Loucy (cell line): ENCODE measurements at regions not wholly inside any gene's neighbourhood (a gene's known extent, or its start where the extent isn't known, plus 50 kb on each side); places are given as distances from the start of the nearest gene placed in this dataset.

ENCODE experiments used
- H2AFZ ChIP-seq: fragments of 200-600 bp; sonication (generic); 2 replicates; pipeline ENCODE4 v1.6.0; 2016; ENCODE audit warnings: antibody characterized with exemption, mild to moderate bottlenecking, low read length, moderate library complexity
- H3F3A ChIP-seq: fragments of 200-600 bp; 2 replicates; pipeline ENCODE4 v1.6.0; 2016; ENCODE audit warnings: antibody characterized with exemption, low read depth, mild to moderate bottlenecking
- H3K27me3 ChIP-seq: fragments of 200-600 bp; sonication (generic); 2 replicates; pipeline ENCODE4 v1.6.1; 2014; ENCODE audit warnings: low read length, mild to moderate bottlenecking; ENCODE audit not compliant: insufficient read depth, poor library complexity, severe bottlenecking
- H3K36me3 ChIP-seq: fragments of 200-600 bp; sonication (generic); 2 replicates; pipeline ENCODE4 v1.6.1; 2016; ENCODE audit warnings: low read length; ENCODE audit not compliant: insufficient read depth
- H3K4me1 ChIP-seq: fragments of 200-600 bp; sonication (generic); 2 replicates; pipeline ENCODE4 v1.5.1; 2014; ENCODE audit warnings: low read length, mild to moderate bottlenecking; ENCODE audit not compliant: insufficient read depth, poor library complexity, severe bottlenecking
- H3K4me2 ChIP-seq: fragments of 200-600 bp; sonication (generic); 2 replicates; pipeline ENCODE4 v1.6.0; 2014; ENCODE audit warnings: antibody characterized with exemption, low read length, low read depth, mild to moderate bottlenecking; ENCODE audit not compliant: poor library complexity, severe bottlenecking
- H3K4me3 ChIP-seq: fragments of 200-600 bp; sonication (generic); 2 replicates; pipeline ENCODE4 v1.5.1; 2014; ENCODE audit warnings: low read length, mild to moderate bottlenecking, mixed read lengths; ENCODE audit not compliant: poor library complexity, severe bottlenecking
- H3K79me2 ChIP-seq: fragments of 200-600 bp; sonication (generic); 2 replicates; pipeline ENCODE4 v1.6.1; 2014; ENCODE audit warnings: low read length; ENCODE audit not compliant: insufficient read depth
- H3K9ac ChIP-seq: fragments of 200-600 bp; sonication (generic); 2 replicates; pipeline ENCODE4 v1.6.0; 2014; ENCODE audit warnings: mild to moderate bottlenecking, low read depth, low read length, moderate library complexity; ENCODE audit not compliant: poor library complexity, severe bottlenecking
- H3K9me2 ChIP-seq: fragments of 200-600 bp; sonication (generic); replicated peaks from 2 replicates; pipeline ENCODE4 v1.6.1; 2016; ENCODE audit warnings: low read depth, low read length, mixed read lengths
- H3K9me3 ChIP-seq: fragments of 200-600 bp; sonication (generic); 2 replicates; pipeline ENCODE4 v1.6.1; 2014; ENCODE audit warnings: mild to moderate bottlenecking, antibody characterized with exemption, low read length, low read depth; ENCODE audit not compliant: insufficient read depth
- H4K20me1 ChIP-seq: fragments of 200-600 bp; sonication (generic); 2 replicates; pipeline ENCODE4 v1.6.0; 2014; ENCODE audit warnings: antibody characterized with exemption, low read length, mild to moderate bottlenecking; ENCODE audit not compliant: insufficient read depth, poor library complexity, severe bottlenecking
- EZH2phosphoT487 ChIP-seq: fragments of 200-600 bp; IDR thresholded peaks from 2 replicates; pipeline ENCODE4 v1.6.1; 2018; ENCODE audit warnings: antibody characterized with exemption, mild to moderate bottlenecking, moderate library complexity, borderline replicate concordance
- TF ChIP-seq, protein P1 (sequence below): fragments of 200-600 bp; sonication (generic); conservative IDR thresholded peaks from 2 replicates; pipeline ENCODE4 v1.5.1; 2014; ENCODE audit warnings: mild to moderate bottlenecking, antibody characterized with exemption, low read length

DNA sequence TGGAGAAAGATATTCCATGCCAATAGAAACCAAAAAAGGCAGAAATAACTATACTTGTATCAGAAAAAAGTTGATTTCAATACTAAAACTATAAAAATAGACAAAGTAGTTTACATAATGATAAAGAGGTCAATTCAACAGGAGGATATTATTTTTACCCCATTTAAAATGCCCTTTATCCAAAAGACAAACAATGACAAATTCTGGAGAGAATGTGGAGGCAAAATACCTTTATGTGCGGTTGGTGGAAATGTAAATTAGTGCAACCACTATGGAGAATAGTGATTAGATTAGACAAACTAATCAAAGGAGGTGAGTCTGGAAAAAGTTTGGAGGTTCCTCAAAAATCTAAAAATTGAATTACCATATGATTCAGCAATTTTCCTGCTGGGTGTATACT, 1262.3 kb downstream of the GRIK2 start:
- H3K4me3 ChIP-seq: no peak overlapping the region
- no peak overlapping the region for H3K9ac ChIP-seq
- H4K20me1 ChIP-seq: no peaks in the 10 kb centered on the region
- no peaks in the 10 kb centered on the region for H3F3A ChIP-seq
- H3K4me1 ChIP-seq: no peaks in the 10 kb centered on the region
- H3K36me3 ChIP-seq: no peaks in the 10 kb centered on the region
- H3K4me2 ChIP-seq: no peak overlapping the region
- H3K79me2 ChIP-seq: no peaks in the 10 kb centered on the region
- no peak for TF ChIP-seq EZH2phosphoT487
- TF ChIP-seq, protein P1, sequence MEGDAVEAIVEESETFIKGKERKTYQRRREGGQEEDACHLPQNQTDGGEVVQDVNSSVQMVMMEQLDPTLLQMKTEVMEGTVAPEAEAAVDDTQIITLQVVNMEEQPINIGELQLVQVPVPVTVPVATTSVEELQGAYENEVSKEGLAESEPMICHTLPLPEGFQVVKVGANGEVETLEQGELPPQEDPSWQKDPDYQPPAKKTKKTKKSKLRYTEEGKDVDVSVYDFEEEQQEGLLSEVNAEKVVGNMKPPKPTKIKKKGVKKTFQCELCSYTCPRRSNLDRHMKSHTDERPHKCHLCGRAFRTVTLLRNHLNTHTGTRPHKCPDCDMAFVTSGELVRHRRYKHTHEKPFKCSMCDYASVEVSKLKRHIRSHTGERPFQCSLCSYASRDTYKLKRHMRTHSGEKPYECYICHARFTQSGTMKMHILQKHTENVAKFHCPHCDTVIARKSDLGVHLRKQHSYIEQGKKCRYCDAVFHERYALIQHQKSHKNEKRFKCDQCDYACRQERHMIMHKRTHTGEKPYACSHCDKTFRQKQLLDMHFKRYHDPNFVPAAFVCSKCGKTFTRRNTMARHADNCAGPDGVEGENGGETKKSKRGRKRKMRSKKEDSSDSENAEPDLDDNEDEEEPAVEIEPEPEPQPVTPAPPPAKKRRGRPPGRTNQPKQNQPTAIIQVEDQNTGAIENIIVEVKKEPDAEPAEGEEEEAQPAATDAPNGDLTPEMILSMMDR: no peak
- no peaks in the 10 kb centered on the region for H3K27me3 ChIP-seq
- no peak overlapping the region for H2AFZ ChIP-seq
- no peaks in the 10 kb centered on the region for H3K9me3 ChIP-seq
- H3K9me2 ChIP-seq: no peaks in the 10 kb centered on the region

DNA sequence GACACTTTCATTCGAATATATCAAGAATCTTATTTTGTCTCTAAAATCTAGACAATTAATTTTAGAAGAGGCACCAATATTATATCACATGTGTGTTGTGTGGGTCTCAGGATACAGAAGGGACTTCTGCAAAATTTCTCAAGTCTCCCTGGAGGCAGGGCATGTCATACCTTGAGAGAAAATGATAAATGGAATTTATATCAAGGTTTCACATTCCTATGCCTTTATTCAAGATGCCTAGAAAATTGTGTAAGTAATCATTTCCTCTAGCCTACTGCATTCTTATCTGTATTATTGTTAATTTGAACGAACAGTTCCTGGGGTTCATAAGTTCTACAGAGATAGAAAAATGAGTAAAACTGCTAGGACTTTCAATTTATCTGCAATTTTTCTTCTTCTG, 1247.9 kb downstream of the GRIK2 start:
- no peaks in the 10 kb centered on the region for H3K9me3 ChIP-seq
- TF ChIP-seq EZH2phosphoT487: no peak
- TF ChIP-seq, protein P1: no peak
- no peaks in the 10 kb centered on the region for H3F3A ChIP-seq
- no peak overlapping the region for H3K9ac ChIP-seq
- no peaks in the 10 kb centered on the region for H3K9me2 ChIP-seq
- H3K4me1 ChIP-seq: no peaks in the 10 kb centered on the region
- no peaks in the 10 kb centered on the region for H3K79me2 ChIP-seq
- H3K27me3 ChIP-seq: no peaks in the 10 kb centered on the region
- H4K20me1 ChIP-seq: no peaks in the 10 kb centered on the region
- H2AFZ ChIP-seq: no peak overlapping the region
- H3K36me3 ChIP-seq: no peaks in the 10 kb centered on the region
- no peak overlapping the region for H3K4me2 ChIP-seq
- no peak overlapping the region for H3K4me3 ChIP-seq

DNA sequence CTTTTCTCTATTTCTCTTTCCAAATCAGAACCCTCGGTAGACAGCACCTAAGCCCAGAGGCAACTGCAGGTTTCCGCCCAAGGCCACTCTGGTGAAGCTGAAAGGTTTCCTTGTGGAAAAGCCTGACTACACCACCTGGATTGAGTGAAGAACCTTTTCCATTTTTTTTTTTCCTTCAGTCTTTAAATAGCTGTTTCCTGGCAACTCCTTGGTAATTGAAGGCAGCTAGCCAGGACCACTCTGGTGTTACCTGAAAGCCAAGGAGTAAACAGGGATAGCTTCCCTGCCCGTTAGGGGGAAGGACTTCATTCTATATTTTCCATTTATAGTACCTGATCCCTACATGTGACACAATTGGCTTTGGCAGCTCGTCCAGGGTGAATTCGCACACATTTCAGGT, 1238.4 kb downstream of the GRIK2 start:
- H3K9me2 ChIP-seq: no peaks in the 10 kb centered on the region
- no peak overlapping the region for H3K4me2 ChIP-seq
- H3K9me3 ChIP-seq: no peaks in the 10 kb centered on the region
- TF ChIP-seq, protein P1: no peak
- TF ChIP-seq EZH2phosphoT487: no peak
- H3K27me3 ChIP-seq: no peaks in the 10 kb centered on the region
- no peaks in the 10 kb centered on the region for H3F3A ChIP-seq
- H2AFZ ChIP-seq: no peak overlapping the region
- H4K20me1 ChIP-seq: no peaks in the 10 kb centered on the region
- no peaks in the 10 kb centered on the region for H3K4me1 ChIP-seq
- no peaks in the 10 kb centered on the region for H3K36me3 ChIP-seq
- no peak overlapping the region for H3K4me3 ChIP-seq
- no peaks in the 10 kb centered on the region for H3K79me2 ChIP-seq
- H3K9ac ChIP-seq: no peak overlapping the region
